ENCODE measurements at regions not wholly inside any gene's neighbourhood (a gene's known extent, or its start where the extent isn't known, plus 50 kb on each side); places are given as distances from the start of the nearest gene placed in this dataset.

- no peak for DNase-seq (ENCODE audit: extremely low read depth, low read depth)
- TF ChIP-seq, protein P1, sequence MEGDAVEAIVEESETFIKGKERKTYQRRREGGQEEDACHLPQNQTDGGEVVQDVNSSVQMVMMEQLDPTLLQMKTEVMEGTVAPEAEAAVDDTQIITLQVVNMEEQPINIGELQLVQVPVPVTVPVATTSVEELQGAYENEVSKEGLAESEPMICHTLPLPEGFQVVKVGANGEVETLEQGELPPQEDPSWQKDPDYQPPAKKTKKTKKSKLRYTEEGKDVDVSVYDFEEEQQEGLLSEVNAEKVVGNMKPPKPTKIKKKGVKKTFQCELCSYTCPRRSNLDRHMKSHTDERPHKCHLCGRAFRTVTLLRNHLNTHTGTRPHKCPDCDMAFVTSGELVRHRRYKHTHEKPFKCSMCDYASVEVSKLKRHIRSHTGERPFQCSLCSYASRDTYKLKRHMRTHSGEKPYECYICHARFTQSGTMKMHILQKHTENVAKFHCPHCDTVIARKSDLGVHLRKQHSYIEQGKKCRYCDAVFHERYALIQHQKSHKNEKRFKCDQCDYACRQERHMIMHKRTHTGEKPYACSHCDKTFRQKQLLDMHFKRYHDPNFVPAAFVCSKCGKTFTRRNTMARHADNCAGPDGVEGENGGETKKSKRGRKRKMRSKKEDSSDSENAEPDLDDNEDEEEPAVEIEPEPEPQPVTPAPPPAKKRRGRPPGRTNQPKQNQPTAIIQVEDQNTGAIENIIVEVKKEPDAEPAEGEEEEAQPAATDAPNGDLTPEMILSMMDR (IDR thresholded peaks at IDR 0.05; ENCODE audit: low read depth, low read length), result no peak
Observed at GRCh38 chr12:91533366-91533765, 350.7 kb upstream of the DCN start.

- TF ChIP-seq, protein P1 (IDR thresholded peaks at IDR 0.05; ENCODE audit: low read depth, low read length), result no peak
- no peak for DNase-seq (ENCODE audit: extremely low read depth, low read depth)
Observed at GRCh38 chr12:91529829-91530228, 347.2 kb upstream of the DCN start.

DNA sequence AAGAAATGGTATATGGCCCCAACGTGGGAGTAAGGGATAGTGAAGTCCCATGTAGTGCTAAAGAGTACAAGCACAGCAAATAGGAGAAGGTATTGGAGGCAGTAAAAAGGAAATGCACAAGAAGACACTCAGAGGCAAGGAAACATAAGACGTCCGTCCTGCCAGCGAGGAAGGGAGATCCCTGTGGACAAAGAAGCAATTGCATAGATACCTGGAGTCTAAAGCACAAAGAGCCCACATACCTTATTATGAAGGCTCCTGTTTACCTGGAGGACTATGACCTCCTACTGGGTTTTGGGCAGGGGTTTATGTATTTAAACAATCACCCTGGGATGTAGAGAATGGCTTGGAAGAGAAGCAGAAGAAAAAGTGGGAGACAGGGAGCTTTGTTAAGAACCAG is 341.2 kb upstream of the DCN start:
- TF ChIP-seq, protein P1 (IDR thresholded peaks at IDR 0.05; ENCODE audit: low read depth, low read length), result no peak
- no peak for DNase-seq (ENCODE audit: extremely low read depth, low read depth)

GRCh38 chr12:91516695-91517047 is 334.1 kb upstream of the DCN start:
- TF ChIP-seq, protein P1 (IDR thresholded peaks at IDR 0.05; ENCODE audit: low read depth, low read length), result no peak
- DNase-seq (ENCODE audit: extremely low read depth, low read depth), result no peak

GRCh38 chr12:91515944-91516694 is 333.5 kb upstream of the DCN start:
- DNase-seq (ENCODE audit: extremely low read depth, low read depth), result no peak
- TF ChIP-seq, protein P1 (IDR thresholded peaks at IDR 0.05; ENCODE audit: low read depth, low read length), result no peak

GRCh38 chr12:91513313-91513712 is 330.7 kb upstream of the DCN start:
- TF ChIP-seq, protein P1 (IDR thresholded peaks at IDR 0.05; ENCODE audit: low read depth, low read length), result no peak
- no peak for DNase-seq (ENCODE audit: extremely low read depth, low read depth)

DNA sequence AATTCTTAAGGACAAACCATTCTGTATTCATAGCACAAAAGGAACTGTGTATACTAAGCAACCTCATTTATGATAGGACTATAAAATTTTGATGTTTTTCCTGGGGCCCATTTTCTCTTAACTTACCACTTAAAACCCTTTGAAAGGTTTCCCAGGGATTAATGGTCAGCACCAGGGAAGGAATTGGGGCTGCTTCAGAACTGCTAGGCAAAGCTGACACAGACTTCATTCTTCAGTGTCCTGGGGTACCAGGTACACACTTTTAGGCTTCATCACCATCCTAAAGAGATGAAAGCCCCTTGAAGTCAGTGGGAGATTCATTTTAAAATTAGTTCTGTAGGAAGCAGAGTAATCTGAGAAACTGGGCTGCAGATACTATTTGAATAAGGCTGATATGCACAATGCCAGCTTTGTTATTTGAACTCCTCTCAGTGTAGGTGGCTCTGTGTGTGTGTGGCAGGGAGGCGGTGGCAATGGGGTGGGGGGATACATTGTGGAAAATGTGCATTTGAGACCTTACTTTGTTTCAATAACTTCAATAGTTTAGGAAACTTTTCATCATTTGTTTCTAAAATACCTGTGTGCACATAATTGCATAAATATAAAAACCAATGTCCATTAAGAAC is 329.3 kb upstream of the DCN start:
- no peak for DNase-seq (ENCODE audit: extremely low read depth, low read depth)
- TF ChIP-seq, protein P1 (IDR thresholded peaks at IDR 0.05; ENCODE audit: low read depth, low read length), result no peak
